Activated CD4-positive, alpha-beta memory T cell treated with anti-CD3 and anti-CD28 coated beads for 36 hours (primary cell): ENCODE measurements at regions not wholly inside any gene's neighbourhood (a gene's known extent, or its start where the extent isn't known, plus 50 kb on each side); places are given as distances from the start of the nearest gene placed in this dataset.
"Not testable (repeated sequence)": the region's sequence is repeated elsewhere in the genome, so short reads cannot be mapped to it uniquely, and the experiment has no call there.

Experiments
- CTCF ChIA-PET: fragments of 350-600 bp; sonication (Branson Sonifier 250); formaldehyde crosslinking; loops from one replicate; lab custom pipeline; 2021; ENCODE audit warnings: antibody characterized with exemption, inconsistent platforms; lab: Charles Lee
- POLR2A ChIA-PET: fragments of 350-600 bp; sonication (Branson Sonifier 250); formaldehyde crosslinking; loops from one replicate; lab custom pipeline; 2021; ENCODE audit warnings: antibody characterized with exemption; lab: Charles Lee
- DNase-seq: peaks from one replicate; pipeline ENCODE4 v3.0.0-alpha.2; 2020
- H3K27ac Mint-ChIP-seq: one replicate; pipeline ENCODE4 v1.8.0; 2021; ENCODE audit warnings: mixed read lengths
- H3K27me3 Mint-ChIP-seq: one replicate; pipeline ENCODE4 v1.8.0; 2021; ENCODE audit warnings: mixed read lengths
- H3K36me3 Mint-ChIP-seq: one replicate; pipeline ENCODE4 v1.8.0; 2021; ENCODE audit warnings: mixed read lengths
- H3K4me1 Mint-ChIP-seq: one replicate; pipeline ENCODE4 v1.8.0; 2021; ENCODE audit warnings: low read depth, mixed read lengths
- H3K4me3 Mint-ChIP-seq: one replicate; pipeline ENCODE4 v1.8.0; 2021; ENCODE audit warnings: mild to moderate bottlenecking, mixed read lengths
- H3K9me3 Mint-ChIP-seq: one replicate; pipeline ENCODE4 v1.8.0; 2021; ENCODE audit warnings: mixed read lengths
- intact Hi-C: fragments of 100-400 bp; cut with micrococcal nuclease; formaldehyde crosslinking; loops from one replicate; pipeline ENCODE4 v1.15.1; 2023

- ChIA-PET POLR2A (no interaction called here), CTCF (no interaction called here)
- DNase-seq: no peak
- Mint-ChIP-seq H3K36me3 (no peaks in the 10 kb centered on the region), H3K27me3 (no peaks in the 10 kb centered on the region), H3K9me3 (peaks cover 15% of the 10 kb centered on the region), H3K4me3 (no peak overlapping the region), H3K4me1 (no peaks in the 10 kb centered on the region), H3K27ac (no peak overlapping the region)
- intact Hi-C loops: no loop called here
Observed at GRCh38 chr2:140117386-140117785, 1337.2 kb upstream of the NXPH2 start.

- Mint-ChIP-seq H3K27ac (no peak overlapping the region), H3K36me3 (no peaks in the 10 kb centered on the region), H3K4me3 (no peak overlapping the region), H3K27me3 (no peaks in the 10 kb centered on the region), H3K4me1 (no peaks in the 10 kb centered on the region), H3K9me3 (peaks cover 11% of the 10 kb centered on the region)
- intact Hi-C loops: no loop called here
- POLR2A ChIA-PET: no interaction called here
- CTCF ChIA-PET: no interaction called here
- DNase-seq: no peak
Observed at GRCh38 chr2:140108706-140109475, 1328.7 kb upstream of the NXPH2 start.

DNA sequence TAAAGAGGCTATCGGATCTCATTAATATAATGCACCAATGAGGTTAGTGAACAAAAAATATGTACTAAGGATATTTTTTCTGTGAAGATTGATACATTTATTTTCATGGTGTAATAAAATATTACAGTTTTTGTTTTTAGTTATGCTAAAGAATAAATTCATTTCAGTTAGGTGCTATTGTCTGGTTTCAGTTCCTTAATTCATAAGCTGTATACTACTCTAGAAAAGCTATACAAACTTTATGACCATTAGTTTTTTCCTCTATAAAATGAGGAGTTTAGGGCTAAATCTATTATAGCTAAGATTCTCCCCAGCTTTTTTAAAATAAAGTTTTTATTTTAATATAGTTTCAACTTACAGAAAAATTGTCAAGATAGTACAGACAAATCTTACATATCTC is 1311.7 kb upstream of the NXPH2 start:
- CTCF ChIA-PET: no interaction called here
- peaks cover 14% of the 10 kb centered on the region for H3K9me3 Mint-ChIP-seq
- no peak overlapping the region for H3K27ac Mint-ChIP-seq
- no peaks in the 10 kb centered on the region for H3K4me1 Mint-ChIP-seq
- H3K4me3 Mint-ChIP-seq: no peak overlapping the region
- DNase-seq: no peak
- intact Hi-C loops: no loop called here
- POLR2A ChIA-PET: no interaction called here
- no peaks in the 10 kb centered on the region for H3K27me3 Mint-ChIP-seq
- no peaks in the 10 kb centered on the region for H3K36me3 Mint-ChIP-seq

GRCh38 chr2:140086964-140087363 is 1306.8 kb upstream of the NXPH2 start:
- no peak for DNase-seq
- H3K9me3 Mint-ChIP-seq: peaks cover 15% of the 10 kb centered on the region
- no peak overlapping the region for H3K4me3 Mint-ChIP-seq
- no peaks in the 10 kb centered on the region for H3K36me3 Mint-ChIP-seq
- ChIA-PET CTCF (no interaction called here), POLR2A (no interaction called here)
- H3K27ac Mint-ChIP-seq: no peak overlapping the region
- no peaks in the 10 kb centered on the region for H3K27me3 Mint-ChIP-seq
- H3K4me1 Mint-ChIP-seq: no peaks in the 10 kb centered on the region
- intact Hi-C loops: no loop called here

- H3K27ac Mint-ChIP-seq: no peak overlapping the region
- POLR2A ChIA-PET: no interaction called here
- intact Hi-C loops: no loop called here
- H3K4me1 Mint-ChIP-seq: no peaks in the 10 kb centered on the region
- CTCF ChIA-PET: no interaction called here
- H3K4me3 Mint-ChIP-seq: no peak overlapping the region
- no peak for DNase-seq
- no peaks in the 10 kb centered on the region for H3K27me3 Mint-ChIP-seq
- peaks cover 13% of the 10 kb centered on the region for H3K9me3 Mint-ChIP-seq
- H3K36me3 Mint-ChIP-seq: no peaks in the 10 kb centered on the region
Observed at GRCh38 chr2:140085674-140086073, 1305.5 kb upstream of the NXPH2 start.

DNA sequence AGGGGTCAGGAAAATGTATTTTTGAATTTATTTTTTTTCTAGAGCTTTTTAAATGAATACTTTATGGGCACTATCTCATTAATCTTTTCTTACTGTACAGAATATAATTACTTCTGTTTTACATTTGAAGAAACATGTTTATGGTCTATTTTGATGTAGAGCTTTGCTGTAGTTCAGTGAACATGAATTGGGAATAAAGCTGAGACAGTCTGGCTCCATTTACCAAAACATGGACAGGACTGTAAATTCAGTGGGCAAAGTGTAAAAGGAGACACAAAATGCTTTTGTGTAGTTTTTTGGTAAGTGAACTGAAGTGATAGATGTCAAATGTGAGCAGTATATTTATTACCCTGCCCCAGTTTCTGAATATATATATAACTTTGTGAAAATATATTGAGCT is 1298.8 kb upstream of the NXPH2 start:
- CTCF ChIA-PET: no interaction called here
- POLR2A ChIA-PET: no interaction called here

GRCh38 chr2:140076164-140076563 is 1296.0 kb upstream of the NXPH2 start:
- Mint-ChIP-seq H3K4me3 (no peak overlapping the region), H3K27me3 (no peaks in the 10 kb centered on the region), H3K36me3 (no peaks in the 10 kb centered on the region), H3K27ac (no peak overlapping the region), H3K9me3 (peaks cover 19% of the 10 kb centered on the region), H3K4me1 (no peaks in the 10 kb centered on the region)
- DNase-seq: no peak
- intact Hi-C loops: no loop called here
- ChIA-PET POLR2A (no interaction called here), CTCF (no interaction called here)

More for the DNA sequence above, 1298.8 kb upstream of the NXPH2 start:
- Mint-ChIP-seq H3K27me3 (no peaks in the 10 kb centered on the region), H3K4me1 (no peaks in the 10 kb centered on the region), H3K36me3 (no peaks in the 10 kb centered on the region), H3K4me3 (no peak overlapping the region), H3K9me3 (peaks cover 12% of the 10 kb centered on the region), H3K27ac (no peak overlapping the region)
- intact Hi-C loops: no loop called here
- no peak for DNase-seq

- H3K27me3 Mint-ChIP-seq, POLR2A ChIA-PET, H3K4me3 Mint-ChIP-seq, intact Hi-C loops, DNase-seq, H3K36me3 Mint-ChIP-seq, H3K4me1 Mint-ChIP-seq, CTCF ChIA-PET, H3K27ac Mint-ChIP-seq: not testable (repeated sequence)
- H3K9me3 Mint-ChIP-seq: peaks cover 14% of the 10 kb centered on the region
Observed at GRCh38 chr2:140073763-140074162, 1293.6 kb upstream of the NXPH2 start.

DNA sequence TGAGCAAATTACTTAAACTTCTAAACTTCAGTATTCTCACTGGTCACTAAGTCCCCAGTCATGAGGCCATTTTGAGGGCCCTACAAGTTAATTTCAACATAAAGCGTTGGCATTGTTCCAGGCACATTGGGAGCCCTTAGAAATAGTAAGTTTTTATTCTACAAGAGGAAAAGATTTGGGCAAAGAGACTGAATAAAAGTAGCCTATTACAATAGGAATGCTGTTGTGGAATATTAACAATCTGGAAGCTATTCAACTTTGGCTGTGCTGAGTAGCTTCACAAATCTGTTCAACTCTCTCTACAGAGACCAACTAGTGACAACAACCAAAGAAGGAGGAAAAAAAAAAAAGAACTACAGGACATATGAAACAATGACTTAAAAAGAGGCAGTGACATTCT is 1287.5 kb upstream of the NXPH2 start:
- ChIA-PET POLR2A (no interaction called here), CTCF (no interaction called here)
- DNase-seq: no peak
- intact Hi-C loops: no loop called here
- H3K27ac Mint-ChIP-seq: no peak overlapping the region
- no peaks in the 10 kb centered on the region for H3K36me3 Mint-ChIP-seq
- H3K9me3 Mint-ChIP-seq: peaks cover 15% of the 10 kb centered on the region
- no peaks in the 10 kb centered on the region for H3K27me3 Mint-ChIP-seq
- H3K4me1 Mint-ChIP-seq: no peaks in the 10 kb centered on the region
- no peak overlapping the region for H3K4me3 Mint-ChIP-seq

DNA sequence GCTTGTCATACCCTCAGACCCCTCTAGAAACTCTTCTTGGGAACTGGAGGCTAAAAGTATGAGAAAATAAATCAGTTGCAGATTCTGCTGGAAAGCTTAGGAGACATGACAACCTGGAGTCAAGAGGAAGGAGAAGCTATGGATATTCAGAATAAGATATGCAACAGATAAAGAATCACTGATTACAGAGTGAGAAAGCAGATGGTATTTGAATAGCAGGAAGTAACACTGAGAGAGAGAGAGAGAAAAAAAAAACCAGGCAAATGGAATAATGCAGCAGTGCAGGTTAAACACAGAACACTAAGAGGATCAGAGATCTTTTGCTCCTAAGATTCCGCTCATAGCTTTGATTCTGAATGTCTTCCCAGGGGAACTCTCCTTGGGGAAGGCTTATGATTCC is 1284.1 kb upstream of the NXPH2 start:
- intact Hi-C loops: no loop called here
- no peak overlapping the region for H3K27ac Mint-ChIP-seq
- ChIA-PET POLR2A (no interaction called here), CTCF (no interaction called here)
- H3K4me1 Mint-ChIP-seq: no peaks in the 10 kb centered on the region
- H3K4me3 Mint-ChIP-seq: no peak overlapping the region
- H3K9me3 Mint-ChIP-seq: peaks cover 16% of the 10 kb centered on the region
- DNase-seq: no peak
- no peaks in the 10 kb centered on the region for H3K36me3 Mint-ChIP-seq
- H3K27me3 Mint-ChIP-seq: no peaks in the 10 kb centered on the region

- H3K27ac Mint-ChIP-seq: no peak overlapping the region
- H3K4me1 Mint-ChIP-seq: no peaks in the 10 kb centered on the region
- ChIA-PET POLR2A (no interaction called here), CTCF (no interaction called here)
- no peaks in the 10 kb centered on the region for H3K36me3 Mint-ChIP-seq
- no peak for DNase-seq
- H3K27me3 Mint-ChIP-seq: no peaks in the 10 kb centered on the region
- no peak overlapping the region for H3K4me3 Mint-ChIP-seq
- intact Hi-C loops: no loop called here
- H3K9me3 Mint-ChIP-seq: peaks cover 18% of the 10 kb centered on the region
Observed at GRCh38 chr2:140063356-140063755, 1283.2 kb upstream of the NXPH2 start.

DNA sequence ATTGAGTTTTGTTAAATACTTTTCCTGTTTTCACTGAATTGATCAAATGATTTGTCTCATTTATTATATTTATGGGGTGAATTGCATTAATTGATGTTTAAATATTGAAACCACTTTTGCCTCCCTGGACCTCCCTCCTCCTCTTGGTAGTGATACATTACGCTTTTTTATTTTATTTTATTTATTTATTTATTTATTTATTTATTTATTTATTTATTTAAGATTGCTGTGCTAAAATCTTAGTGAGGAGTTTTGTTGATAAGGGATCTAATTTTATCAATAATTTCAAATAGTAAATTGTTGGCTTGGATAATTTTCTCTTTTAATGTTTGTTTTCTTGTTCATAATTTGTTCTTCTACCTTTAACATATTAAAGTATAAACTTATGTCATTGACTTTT is 1281.0 kb upstream of the NXPH2 start:
- intact Hi-C loops: no loop called here
- no peaks in the 10 kb centered on the region for H3K27me3 Mint-ChIP-seq
- POLR2A ChIA-PET: no interaction called here

DNA sequence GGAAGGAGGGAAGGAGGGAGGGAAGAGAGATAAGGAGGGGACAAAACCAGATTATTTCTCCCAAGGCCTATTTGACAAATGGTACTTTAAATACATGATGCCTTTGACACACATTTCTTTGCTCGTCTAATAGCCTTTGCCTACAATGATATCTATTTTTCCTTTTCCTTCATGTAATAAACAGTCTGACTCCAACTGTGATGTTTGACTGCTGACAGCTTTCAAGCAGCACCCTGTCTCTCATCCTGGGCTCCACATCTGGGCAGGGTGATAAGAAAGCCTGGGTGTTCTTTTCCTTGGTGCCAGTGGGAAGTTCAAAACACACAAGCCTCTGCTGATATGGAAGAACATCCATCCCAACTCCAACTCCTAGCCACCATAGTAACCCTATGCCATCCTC is 1277.7 kb upstream of the NXPH2 start:
- intact Hi-C loops: no loop called here
- no peaks in the 10 kb centered on the region for H3K27me3 Mint-ChIP-seq
- POLR2A ChIA-PET: no interaction called here

More for the DNA sequence above, 1281.0 kb upstream of the NXPH2 start:
- CTCF ChIA-PET: no interaction called here
- Mint-ChIP-seq H3K27ac (no peak overlapping the region), H3K4me3 (no peak overlapping the region), H3K36me3 (no peaks in the 10 kb centered on the region), H3K4me1 (no peaks in the 10 kb centered on the region), H3K9me3 (peaks cover 20% of the 10 kb centered on the region)
- DNase-seq: no peak

More for the DNA sequence above, 1277.7 kb upstream of the NXPH2 start:
- Mint-ChIP-seq H3K27ac (no peak overlapping the region), H3K4me3 (no peak overlapping the region), H3K36me3 (no peaks in the 10 kb centered on the region), H3K9me3 (peaks cover 15% of the 10 kb centered on the region), H3K4me1 (no peaks in the 10 kb centered on the region)
- DNase-seq: no peak
- CTCF ChIA-PET: no interaction called here
